Hepatocyte (in vitro differentiated cells): ENCODE measurements at regions not wholly inside any gene's neighbourhood (a gene's known extent, or its start where the extent isn't known, plus 50 kb on each side); places are given as distances from the start of the nearest gene placed in this dataset.
"Not testable (repeated sequence)": the region's sequence is repeated elsewhere in the genome, so short reads cannot be mapped to it uniquely, and the experiment has no call there.

Experiments used
- EZH2 ChIP-seq: fragments of 200-600 bp; sonication (generic); IDR thresholded peaks from 2 replicates; pipeline ENCODE4 v1.6.1; 2016; ENCODE audit warnings: antibody characterized with exemption, mild to moderate bottlenecking, borderline replicate concordance
- TF ChIP-seq, protein P1 (sequence below): fragments of 200-600 bp; sonication (generic); IDR thresholded peaks from 2 replicates; pipeline ENCODE4 v1.5.1; 2016; ENCODE audit warnings: antibody characterized with exemption, mild to moderate bottlenecking; ENCODE audit not compliant: poor library complexity

DNA sequence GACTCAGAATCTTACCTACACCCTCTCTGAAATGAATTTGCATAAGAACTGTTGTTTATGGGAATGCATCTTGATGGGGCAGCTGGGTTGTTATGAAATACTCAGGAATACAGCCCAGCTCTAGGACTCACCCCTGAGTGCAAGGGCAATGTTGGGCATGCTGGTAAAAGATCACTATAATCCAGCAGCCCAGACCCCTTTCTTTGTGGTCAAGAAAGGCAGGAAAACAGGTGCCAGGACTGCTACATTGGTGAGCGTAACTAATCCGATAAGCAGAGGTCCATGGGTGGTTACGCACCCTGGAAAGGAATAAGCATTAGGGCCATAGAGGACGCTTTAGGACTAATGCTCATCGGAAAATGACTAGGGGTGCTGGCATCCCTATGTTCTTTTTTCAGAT, 227.9 kb upstream of the CWC22 start:
- TF ChIP-seq, protein P1, sequence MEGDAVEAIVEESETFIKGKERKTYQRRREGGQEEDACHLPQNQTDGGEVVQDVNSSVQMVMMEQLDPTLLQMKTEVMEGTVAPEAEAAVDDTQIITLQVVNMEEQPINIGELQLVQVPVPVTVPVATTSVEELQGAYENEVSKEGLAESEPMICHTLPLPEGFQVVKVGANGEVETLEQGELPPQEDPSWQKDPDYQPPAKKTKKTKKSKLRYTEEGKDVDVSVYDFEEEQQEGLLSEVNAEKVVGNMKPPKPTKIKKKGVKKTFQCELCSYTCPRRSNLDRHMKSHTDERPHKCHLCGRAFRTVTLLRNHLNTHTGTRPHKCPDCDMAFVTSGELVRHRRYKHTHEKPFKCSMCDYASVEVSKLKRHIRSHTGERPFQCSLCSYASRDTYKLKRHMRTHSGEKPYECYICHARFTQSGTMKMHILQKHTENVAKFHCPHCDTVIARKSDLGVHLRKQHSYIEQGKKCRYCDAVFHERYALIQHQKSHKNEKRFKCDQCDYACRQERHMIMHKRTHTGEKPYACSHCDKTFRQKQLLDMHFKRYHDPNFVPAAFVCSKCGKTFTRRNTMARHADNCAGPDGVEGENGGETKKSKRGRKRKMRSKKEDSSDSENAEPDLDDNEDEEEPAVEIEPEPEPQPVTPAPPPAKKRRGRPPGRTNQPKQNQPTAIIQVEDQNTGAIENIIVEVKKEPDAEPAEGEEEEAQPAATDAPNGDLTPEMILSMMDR: not testable (repeated sequence)
- TF ChIP-seq EZH2: not testable (repeated sequence)
